ENCODE measurements at regions not wholly inside any gene's neighbourhood (a gene's known extent, or its start where the extent isn't known, plus 50 kb on each side); places are given as distances from the start of the nearest gene placed in this dataset.

DNA sequence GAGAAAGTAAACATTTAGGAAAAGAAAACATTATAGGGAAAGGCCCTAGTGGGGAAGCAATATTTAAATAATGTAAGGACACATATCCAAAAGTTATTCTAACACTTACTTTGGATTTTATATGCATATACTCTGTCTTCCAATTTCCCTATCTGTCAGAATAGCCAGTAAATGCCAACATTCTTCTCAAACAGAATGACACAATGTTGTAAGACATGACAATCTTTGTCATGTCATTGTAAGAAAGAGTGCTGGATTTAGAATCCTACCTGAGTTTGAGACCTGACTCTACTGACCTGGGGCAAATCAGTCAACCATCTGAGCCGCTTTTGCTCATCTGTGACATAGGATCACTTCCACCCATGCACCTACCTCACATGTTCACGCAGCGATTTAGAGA lies 198.3 kb downstream of the PHLDA1 start:
- Mint-ChIP-seq H3K27me3 (ENCODE audit: insufficient read depth, low read depth, poor library complexity) (no peaks in the 10 kb centered on the region), H3K27ac (no peak overlapping the region), H3K4me1 (no peaks in the 10 kb centered on the region), H3K9me3 (no peaks in the 10 kb centered on the region), H3K4me3 (no peak overlapping the region), H3K36me3 (ENCODE audit: low read depth) (no peaks in the 10 kb centered on the region)
- no peak for ATAC-seq
- Histone ChIP-seq H3K4me3 (no peak overlapping the region), H3K27ac (ENCODE audit: low read depth) (no peak overlapping the region), H3K4me2 (no peak overlapping the region), H3K27me3 (ENCODE audit: insufficient read depth) (no peaks in the 10 kb centered on the region), H3K36me3 (ENCODE audit: insufficient read depth) (no peaks in the 10 kb centered on the region), H3K79me2 (replicated peaks; ENCODE audit: insufficient read depth) (no peaks in the 10 kb centered on the region), H4K20me1 (replicated peaks; ENCODE audit: insufficient read depth) (no peaks in the 10 kb centered on the region), H3K9me2 (ENCODE audit: insufficient read depth) (no peaks in the 10 kb centered on the region), H3K4me1 (ENCODE audit: insufficient read depth) (no peaks in the 10 kb centered on the region), H3F3A (replicated peaks; ENCODE audit: low read depth) (no peaks in the 10 kb centered on the region), H2AFZ (no peak overlapping the region)
- TF ChIP-seq CREB1 (CRISPR knock-in tag; IDR thresholded peaks at IDR 0.05; ENCODE audit: low read depth): no peak
- TF ChIP-seq EZH2 (IDR thresholded peaks at IDR 0.05; ENCODE audit: low read depth, unreplicated experiment): no peak
- TF ChIP-seq ZNF114 (CRISPR knock-in tag; IDR thresholded peaks at IDR 0.05): no peak
- no peak for TF ChIP-seq EZH2phosphoT487 (IDR thresholded peaks at IDR 0.05; ENCODE audit: unreplicated experiment)
- TF ChIP-seq, protein P1, sequence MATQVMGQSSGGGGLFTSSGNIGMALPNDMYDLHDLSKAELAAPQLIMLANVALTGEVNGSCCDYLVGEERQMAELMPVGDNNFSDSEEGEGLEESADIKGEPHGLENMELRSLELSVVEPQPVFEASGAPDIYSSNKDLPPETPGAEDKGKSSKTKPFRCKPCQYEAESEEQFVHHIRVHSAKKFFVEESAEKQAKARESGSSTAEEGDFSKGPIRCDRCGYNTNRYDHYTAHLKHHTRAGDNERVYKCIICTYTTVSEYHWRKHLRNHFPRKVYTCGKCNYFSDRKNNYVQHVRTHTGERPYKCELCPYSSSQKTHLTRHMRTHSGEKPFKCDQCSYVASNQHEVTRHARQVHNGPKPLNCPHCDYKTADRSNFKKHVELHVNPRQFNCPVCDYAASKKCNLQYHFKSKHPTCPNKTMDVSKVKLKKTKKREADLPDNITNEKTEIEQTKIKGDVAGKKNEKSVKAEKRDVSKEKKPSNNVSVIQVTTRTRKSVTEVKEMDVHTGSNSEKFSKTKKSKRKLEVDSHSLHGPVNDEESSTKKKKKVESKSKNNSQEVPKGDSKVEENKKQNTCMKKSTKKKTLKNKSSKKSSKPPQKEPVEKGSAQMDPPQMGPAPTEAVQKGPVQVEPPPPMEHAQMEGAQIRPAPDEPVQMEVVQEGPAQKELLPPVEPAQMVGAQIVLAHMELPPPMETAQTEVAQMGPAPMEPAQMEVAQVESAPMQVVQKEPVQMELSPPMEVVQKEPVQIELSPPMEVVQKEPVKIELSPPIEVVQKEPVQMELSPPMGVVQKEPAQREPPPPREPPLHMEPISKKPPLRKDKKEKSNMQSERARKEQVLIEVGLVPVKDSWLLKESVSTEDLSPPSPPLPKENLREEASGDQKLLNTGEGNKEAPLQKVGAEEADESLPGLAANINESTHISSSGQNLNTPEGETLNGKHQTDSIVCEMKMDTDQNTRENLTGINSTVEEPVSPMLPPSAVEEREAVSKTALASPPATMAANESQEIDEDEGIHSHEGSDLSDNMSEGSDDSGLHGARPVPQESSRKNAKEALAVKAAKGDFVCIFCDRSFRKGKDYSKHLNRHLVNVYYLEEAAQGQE (IDR thresholded peaks at IDR 0.05; ENCODE audit: unreplicated experiment): no peak
- TF ChIP-seq, protein P2, sequence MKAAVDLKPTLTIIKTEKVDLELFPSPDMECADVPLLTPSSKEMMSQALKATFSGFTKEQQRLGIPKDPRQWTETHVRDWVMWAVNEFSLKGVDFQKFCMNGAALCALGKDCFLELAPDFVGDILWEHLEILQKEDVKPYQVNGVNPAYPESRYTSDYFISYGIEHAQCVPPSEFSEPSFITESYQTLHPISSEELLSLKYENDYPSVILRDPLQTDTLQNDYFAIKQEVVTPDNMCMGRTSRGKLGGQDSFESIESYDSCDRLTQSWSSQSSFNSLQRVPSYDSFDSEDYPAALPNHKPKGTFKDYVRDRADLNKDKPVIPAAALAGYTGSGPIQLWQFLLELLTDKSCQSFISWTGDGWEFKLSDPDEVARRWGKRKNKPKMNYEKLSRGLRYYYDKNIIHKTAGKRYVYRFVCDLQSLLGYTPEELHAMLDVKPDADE (IDR thresholded peaks at IDR 0.05): no peak
- TF ChIP-seq JUNB (IDR thresholded peaks at IDR 0.05; ENCODE audit: unreplicated experiment): no peak
- TF ChIP-seq ZNF331 (CRISPR knock-in tag; IDR thresholded peaks at IDR 0.05; ENCODE audit: low read depth): no peak
- TF ChIP-seq STAT1 (IDR thresholded peaks at IDR 0.05; ENCODE audit: unreplicated experiment): no peak
- TF ChIP-seq POLR2AphosphoS5 (IDR thresholded peaks at IDR 0.05; ENCODE audit: low read depth): no peak
- no peak for DNase-seq (ENCODE audit: low spot score)

DNA sequence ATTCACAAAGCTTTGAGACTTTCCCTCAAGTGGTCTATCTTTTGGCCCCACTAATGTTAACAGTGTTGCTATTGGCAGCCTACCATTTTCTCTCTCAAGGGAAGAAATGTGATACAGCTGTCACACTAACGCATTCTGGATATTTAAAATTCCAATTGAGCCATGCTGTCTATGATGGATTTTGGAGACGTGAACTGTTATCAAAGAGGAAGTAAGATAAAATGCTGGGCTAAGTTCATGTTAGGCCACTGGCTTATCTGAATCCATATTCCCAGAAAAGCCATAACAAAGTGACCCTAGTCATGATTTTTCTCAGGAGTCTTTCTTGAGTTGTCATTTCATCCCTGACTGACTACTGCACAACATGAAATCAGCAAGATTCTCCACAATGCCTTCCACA lies 200.2 kb downstream of the PHLDA1 start:
- H3K27ac Mint-ChIP-seq: no peak overlapping the region
- no peaks in the 10 kb centered on the region for H3K9me3 Mint-ChIP-seq
- Histone ChIP-seq H3K27ac (ENCODE audit: low read depth) (no peak overlapping the region), H3K4me3 (no peak overlapping the region), H3K9me2 (ENCODE audit: insufficient read depth) (no peaks in the 10 kb centered on the region), H4K20me1 (replicated peaks; ENCODE audit: insufficient read depth) (no peaks in the 10 kb centered on the region), H3K36me3 (ENCODE audit: insufficient read depth) (no peaks in the 10 kb centered on the region), H3F3A (replicated peaks; ENCODE audit: low read depth) (no peaks in the 10 kb centered on the region), H3K4me1 (ENCODE audit: insufficient read depth) (no peaks in the 10 kb centered on the region), H3K79me2 (replicated peaks; ENCODE audit: insufficient read depth) (no peaks in the 10 kb centered on the region), H3K4me2 (no peak overlapping the region), H3K27me3 (ENCODE audit: insufficient read depth) (no peaks in the 10 kb centered on the region), H2AFZ (no peak overlapping the region)
- no peaks in the 10 kb centered on the region for H3K27me3 Mint-ChIP-seq (ENCODE audit: insufficient read depth, low read depth, poor library complexity)
- ATAC-seq (no peak), DNase-seq (ENCODE audit: low spot score) (no peak)
- H3K4me1 Mint-ChIP-seq: no peaks in the 10 kb centered on the region
- no peak overlapping the region for H3K4me3 Mint-ChIP-seq
- no peaks in the 10 kb centered on the region for H3K36me3 Mint-ChIP-seq (ENCODE audit: low read depth)
- TF ChIP-seq STAT1 (IDR thresholded peaks at IDR 0.05; ENCODE audit: unreplicated experiment) (no peak), ZNF331 (CRISPR knock-in tag; IDR thresholded peaks at IDR 0.05; ENCODE audit: low read depth) (no peak), EZH2phosphoT487 (IDR thresholded peaks at IDR 0.05; ENCODE audit: unreplicated experiment) (no peak), CREB1 (CRISPR knock-in tag; IDR thresholded peaks at IDR 0.05; ENCODE audit: low read depth) (no peak), EZH2 (IDR thresholded peaks at IDR 0.05; ENCODE audit: low read depth, unreplicated experiment) (no peak)
- TF ChIP-seq, protein P1 (IDR thresholded peaks at IDR 0.05; ENCODE audit: unreplicated experiment): no peak
- TF ChIP-seq, protein P3, sequence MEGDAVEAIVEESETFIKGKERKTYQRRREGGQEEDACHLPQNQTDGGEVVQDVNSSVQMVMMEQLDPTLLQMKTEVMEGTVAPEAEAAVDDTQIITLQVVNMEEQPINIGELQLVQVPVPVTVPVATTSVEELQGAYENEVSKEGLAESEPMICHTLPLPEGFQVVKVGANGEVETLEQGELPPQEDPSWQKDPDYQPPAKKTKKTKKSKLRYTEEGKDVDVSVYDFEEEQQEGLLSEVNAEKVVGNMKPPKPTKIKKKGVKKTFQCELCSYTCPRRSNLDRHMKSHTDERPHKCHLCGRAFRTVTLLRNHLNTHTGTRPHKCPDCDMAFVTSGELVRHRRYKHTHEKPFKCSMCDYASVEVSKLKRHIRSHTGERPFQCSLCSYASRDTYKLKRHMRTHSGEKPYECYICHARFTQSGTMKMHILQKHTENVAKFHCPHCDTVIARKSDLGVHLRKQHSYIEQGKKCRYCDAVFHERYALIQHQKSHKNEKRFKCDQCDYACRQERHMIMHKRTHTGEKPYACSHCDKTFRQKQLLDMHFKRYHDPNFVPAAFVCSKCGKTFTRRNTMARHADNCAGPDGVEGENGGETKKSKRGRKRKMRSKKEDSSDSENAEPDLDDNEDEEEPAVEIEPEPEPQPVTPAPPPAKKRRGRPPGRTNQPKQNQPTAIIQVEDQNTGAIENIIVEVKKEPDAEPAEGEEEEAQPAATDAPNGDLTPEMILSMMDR (conservative IDR thresholded peaks at IDR 0.05; ENCODE audit: low read depth in 2 of 2): no peak

Measured in GM23338 (cell line).